ENCODE measurements at regions not wholly inside any gene's neighbourhood (a gene's known extent, or its start where the extent isn't known, plus 50 kb on each side); places are given as distances from the start of the nearest gene placed in this dataset.

GRCh38 chr5:173753307-173754168 lies 134.6 kb upstream of the CPEB4 start (continued):
- no peak for TF ChIP-seq AFF4 (CRISPR knock-in tag; IDR thresholded peaks at IDR 0.05)
- 0 out of 2 replicates have a peak, but pooled peaks have one; percentile 20 for TF ChIP-seq TFDP2 (CRISPR knock-in tag; IDR thresholded peaks at IDR 0.05)
- TF ChIP-seq ZNF142 (CRISPR knock-in tag; IDR thresholded peaks at IDR 0.05), result 0 out of 2 replicates have a peak, but pooled peaks have one; percentile 36
- TF ChIP-seq FOXA1 (IDR thresholded peaks at IDR 0.05), result no peak
- TF ChIP-seq FOXA1 (CRISPR knock-in tag; IDR thresholded peaks at IDR 0.05), result no peak
- TF ChIP-seq ERF (CRISPR knock-in tag; IDR thresholded peaks at IDR 0.05), result 0 out of 2 replicates have a peak, but pooled peaks have one; percentile 41
- no peak for TF ChIP-seq ZNF615 (CRISPR knock-in tag; IDR thresholded peaks at IDR 0.05; ENCODE audit: borderline replicate concordance)
- peak; percentile 77 for TF ChIP-seq ZBTB38 (CRISPR knock-in tag; IDR thresholded peaks at IDR 0.05)
- no peak for TF ChIP-seq ZNF713 (CRISPR knock-in tag; IDR thresholded peaks at IDR 0.05)
- TF ChIP-seq CREB3 (CRISPR knock-in tag; IDR thresholded peaks at IDR 0.05), result no peak
- TF ChIP-seq ZZZ3 (CRISPR knock-in tag; IDR thresholded peaks at IDR 0.05; ENCODE audit: borderline replicate concordance), result no peak
- no peak for TF ChIP-seq ATM (IDR thresholded peaks at IDR 0.05; ENCODE audit: borderline replicate concordance)
- TF ChIP-seq CTCF (CRISPR knock-in tag; IDR thresholded peaks at IDR 0.05), result no peak; the same call in 1 of the 2 replicates
- no peak for TF ChIP-seq RBM39 (IDR thresholded peaks at IDR 0.05; ENCODE audit: low read depth, low read length, poor library complexity, severe bottlenecking)
- no peak for TF ChIP-seq ZSCAN12 (CRISPR knock-in tag; IDR thresholded peaks at IDR 0.05)

All from HepG2 (cell line).